Naive thymus-derived CD8-positive, alpha-beta T cell (primary cell): ENCODE measurements at regions not wholly inside any gene's neighbourhood (a gene's known extent, or its start where the extent isn't known, plus 50 kb on each side); places are given as distances from the start of the nearest gene placed in this dataset.

ENCODE experiments used
- ATAC-seq, 2 donors: fragments of 150-1000 bp; cut with Tn5 transposase in 1 of 2; sonication (Bioruptor Pico), chemical (Tn5 transposase) in 1 of 2; 1 replicate in 1 of 2; 2 replicates in 1 of 2; pipeline ENCODE4 v1.10.0; 2021; ENCODE audit warnings: mild to moderate bottlenecking in 2 of 2, moderate library complexity in 2 of 2
- POLR2A ChIA-PET: fragments of 350-600 bp; sonication (Branson Sonifier 250); formaldehyde crosslinking; loops from one replicate; lab custom pipeline; 2021; ENCODE audit warnings: antibody characterized with exemption; lab: Charles Lee
- DNase-seq, 10 donors: peaks; one replicate each; pipeline versions ENCODE4 v3.0.0 to v3.0.0-alpha.2; 2020 to 2022
- H3K27ac Mint-ChIP-seq, 10 donors: one replicate each; pipeline ENCODE4 v1.8.0; 2020 to 2022; ENCODE audit warnings: mild to moderate bottlenecking in 10 of 10, mixed read lengths in 10 of 10, moderate library complexity in 4 of 10, inconsistent platforms in 1 of 10
- H3K27me3 Mint-ChIP-seq, 5 donors: one replicate each; pipeline ENCODE4 v1.8.0; 2021 to 2022; ENCODE audit warnings: mixed read lengths in 5 of 5
- H3K36me3 Mint-ChIP-seq, 3 donors: one replicate each; pipeline ENCODE4 v1.8.0; 2020 to 2022; ENCODE audit warnings: mixed read lengths in 3 of 3, mild to moderate bottlenecking in 2 of 3, inconsistent platforms in 1 of 3
- H3K4me1 Mint-ChIP-seq, 4 donors: one replicate each; pipeline ENCODE4 v1.8.0; 2021 to 2022; ENCODE audit warnings: mixed read lengths in 4 of 4
- H3K4me3 Mint-ChIP-seq, 10 donors: one replicate each; pipeline ENCODE4 v1.8.0; 2020 to 2022; ENCODE audit warnings: mild to moderate bottlenecking in 10 of 10, mixed read lengths in 10 of 10, moderate library complexity in 6 of 10, inconsistent platforms in 1 of 10
- H3K9me3 Mint-ChIP-seq, 9 donors: one replicate each; pipeline ENCODE4 v1.8.0; 2020 to 2022; ENCODE audit warnings: mixed read lengths in 9 of 9, mild to moderate bottlenecking in 3 of 9, inconsistent platforms in 1 of 9, moderate library complexity in 1 of 9

- Mint-ChIP-seq H3K4me3 (no peak overlapping the region), H3K27me3 (no peaks in the 10 kb centered on the region), H3K4me1 (peaks cover 0 to 1% (median 0%) of the 10 kb centered on the region in 4 donors), H3K27ac (no peak overlapping the region), H3K9me3 (peaks cover 0 to 12% (median 0%) of the 10 kb centered on the region in 9 donors), H3K36me3 (no peaks in the 10 kb centered on the region)
- no peak for DNase-seq
- POLR2A ChIA-PET: no interaction called here
- no peak for ATAC-seq
Measured at GRCh38 chr18:40832362-40832761, 1122.7 kb upstream of the PIK3C3 start.

GRCh38 chr18:40824291-40824690 is 1130.7 kb upstream of the PIK3C3 start:
- Mint-ChIP-seq H3K36me3 (no peaks in the 10 kb centered on the region), H3K27me3 (no peaks in the 10 kb centered on the region), H3K4me1 (no peaks in the 10 kb centered on the region), H3K27ac (no peak overlapping the region), H3K9me3 (peaks cover 2 to 40% (median 13%) of the 10 kb centered on the region in 9 donors), H3K4me3 (no peak overlapping the region)
- POLR2A ChIA-PET: no interaction called here
- ATAC-seq (no peak), DNase-seq (no peak)

- Mint-ChIP-seq H3K4me1 (no peaks in the 10 kb centered on the region), H3K27me3 (no peaks in the 10 kb centered on the region), H3K9me3 (peaks cover 5 to 54% (median 16%) of the 10 kb centered on the region in 9 donors), H3K4me3 (no peak overlapping the region), H3K27ac (no peak overlapping the region), H3K36me3 (no peaks in the 10 kb centered on the region)
- POLR2A ChIA-PET: no interaction called here
- no peak for DNase-seq
- ATAC-seq: no peak
Measured at GRCh38 chr18:40821596-40822243, 1133.3 kb upstream of the PIK3C3 start.

GRCh38 chr18:40812981-40813515 is 1142.0 kb upstream of the PIK3C3 start:
- H3K36me3 Mint-ChIP-seq: no peaks in the 10 kb centered on the region
- peaks cover 0 to 30% (median 3%) of the 10 kb centered on the region in 9 donors for H3K9me3 Mint-ChIP-seq
- DNase-seq: no peak
- POLR2A ChIA-PET: no interaction called here
- no peaks in the 10 kb centered on the region for H3K4me1 Mint-ChIP-seq
- H3K27me3 Mint-ChIP-seq: no peaks in the 10 kb centered on the region
- no peak overlapping the region for H3K27ac Mint-ChIP-seq
- H3K4me3 Mint-ChIP-seq: no peak overlapping the region
- ATAC-seq: no peak

GRCh38 chr18:40810372-40810771 is 1144.7 kb upstream of the PIK3C3 start:
- Mint-ChIP-seq H3K4me1 (no peaks in the 10 kb centered on the region), H3K9me3 (peaks cover 0 to 19% (median 3%) of the 10 kb centered on the region in 9 donors), H3K4me3 (no peak overlapping the region), H3K27me3 (no peaks in the 10 kb centered on the region), H3K36me3 (no peaks in the 10 kb centered on the region), H3K27ac (no peak overlapping the region)
- ATAC-seq: no peak
- POLR2A ChIA-PET: no interaction called here
- no peak for DNase-seq

GRCh38 chr18:40789286-40789685 is 1165.7 kb upstream of the PIK3C3 start:
- peaks cover 2 to 26% (median 11%) of the 10 kb centered on the region in 9 donors for H3K9me3 Mint-ChIP-seq
- H3K4me3 Mint-ChIP-seq: no peak overlapping the region
- H3K4me1 Mint-ChIP-seq: no peaks in the 10 kb centered on the region
- H3K36me3 Mint-ChIP-seq: peaks cover 0 to 2% (median 0%) of the 10 kb centered on the region in 3 donors
- no peak overlapping the region for H3K27ac Mint-ChIP-seq
- ATAC-seq (no peak), DNase-seq (no peak)
- POLR2A ChIA-PET: no interaction called here
- H3K27me3 Mint-ChIP-seq: no peaks in the 10 kb centered on the region

GRCh38 chr18:40782453-40783130 is 1172.4 kb upstream of the PIK3C3 start:
- no peaks in the 10 kb centered on the region for H3K36me3 Mint-ChIP-seq
- DNase-seq: no peak
- H3K4me1 Mint-ChIP-seq: no peaks in the 10 kb centered on the region
- ATAC-seq: no peak
- POLR2A ChIA-PET: no interaction called here
- H3K9me3 Mint-ChIP-seq: peaks cover 2 to 38% (median 7%) of the 10 kb centered on the region in 9 donors
- no peaks in the 10 kb centered on the region for H3K27me3 Mint-ChIP-seq
- H3K4me3 Mint-ChIP-seq: no peak overlapping the region
- H3K27ac Mint-ChIP-seq: no peak overlapping the region

- Mint-ChIP-seq H3K27me3 (no peaks in the 10 kb centered on the region), H3K36me3 (no peaks in the 10 kb centered on the region), H3K27ac (no peak overlapping the region), H3K4me3 (no peak overlapping the region), H3K4me1 (no peaks in the 10 kb centered on the region), H3K9me3 (peaks cover 2 to 16% (median 7%) of the 10 kb centered on the region in 9 donors)
- ATAC-seq (no peak), DNase-seq (no peak)
- POLR2A ChIA-PET: no interaction called here
Measured at GRCh38 chr18:40769786-40770185, 1185.2 kb upstream of the PIK3C3 start.

GRCh38 chr18:40760251-40760650 is 1194.8 kb upstream of the PIK3C3 start:
- Mint-ChIP-seq H3K27me3 (no peaks in the 10 kb centered on the region), H3K9me3 (peaks cover 0 to 25% (median 15%) of the 10 kb centered on the region in 9 donors), H3K4me3 (no peak overlapping the region), H3K4me1 (no peaks in the 10 kb centered on the region), H3K36me3 (no peaks in the 10 kb centered on the region), H3K27ac (no peak overlapping the region)
- DNase-seq: no peak
- no peak for ATAC-seq
- POLR2A ChIA-PET: no interaction called here

GRCh38 chr18:40754477-40754876 is 1200.6 kb upstream of the PIK3C3 start:
- DNase-seq (no peak), ATAC-seq (no peak)
- Mint-ChIP-seq H3K4me3 (no peak overlapping the region), H3K4me1 (no peaks in the 10 kb centered on the region), H3K27me3 (no peaks in the 10 kb centered on the region), H3K9me3 (peaks cover 4 to 32% (median 11%) of the 10 kb centered on the region in 9 donors), H3K27ac (no peak overlapping the region), H3K36me3 (no peaks in the 10 kb centered on the region)
- POLR2A ChIA-PET: no interaction called here

- Mint-ChIP-seq H3K9me3 (peaks cover 0 to 22% (median 16%) of the 10 kb centered on the region in 9 donors), H3K4me3 (no peak overlapping the region), H3K27me3 (no peaks in the 10 kb centered on the region), H3K36me3 (no peaks in the 10 kb centered on the region), H3K27ac (no peak overlapping the region), H3K4me1 (no peaks in the 10 kb centered on the region)
- DNase-seq: no peak
- POLR2A ChIA-PET: no interaction called here
- ATAC-seq: no peak
Measured at GRCh38 chr18:40752316-40752715, 1202.7 kb upstream of the PIK3C3 start.

GRCh38 chr18:40751186-40751585 is 1203.8 kb upstream of the PIK3C3 start:
- POLR2A ChIA-PET: no interaction called here
- peaks cover 0 to 23% (median 11%) of the 10 kb centered on the region in 9 donors for H3K9me3 Mint-ChIP-seq
- H3K4me3 Mint-ChIP-seq: no peak overlapping the region
- H3K27ac Mint-ChIP-seq: no peak overlapping the region
- no peaks in the 10 kb centered on the region for H3K36me3 Mint-ChIP-seq
- ATAC-seq (no peak), DNase-seq (no peak)
- H3K27me3 Mint-ChIP-seq: no peaks in the 10 kb centered on the region
- no peaks in the 10 kb centered on the region for H3K4me1 Mint-ChIP-seq

GRCh38 chr18:40739029-40739428 is 1216.0 kb upstream of the PIK3C3 start:
- H3K4me3 Mint-ChIP-seq: no peak overlapping the region
- H3K27me3 Mint-ChIP-seq: no peaks in the 10 kb centered on the region
- peaks cover 0 to 15% (median 8%) of the 10 kb centered on the region in 9 donors for H3K9me3 Mint-ChIP-seq
- no peak for ATAC-seq
- H3K27ac Mint-ChIP-seq: no peak overlapping the region
- POLR2A ChIA-PET: no interaction called here
- H3K36me3 Mint-ChIP-seq: no peaks in the 10 kb centered on the region
- DNase-seq: no peak
- H3K4me1 Mint-ChIP-seq: no peaks in the 10 kb centered on the region
